Kidney (tissue), 13 donors: ENCODE measurements at regions not wholly inside any gene's neighbourhood (a gene's known extent, or its start where the extent isn't known, plus 50 kb on each side); places are given as distances from the start of the nearest gene placed in this dataset.

ENCODE experiments used
- DNase-seq, 5 donors: peaks; one replicate each; pipeline ENCODE4 v3.0.0-alpha.2; 2013 to 2020
- FAIRE-seq: peaks from 2 replicates; lab custom pipeline; 2012; peaks lifted over from hg19 to GRCh38; lab: Jason Lieb, UNC
- H3K27ac ChIP-seq, 2 donors: one replicate each; pipeline ENCODE4 v1.7.0; 2013; ENCODE audit warnings: low read depth in 2 of 2, low read length in 2 of 2, inconsistent platforms in 1 of 2
- H3K27me3 ChIP-seq: one replicate; pipeline ENCODE4 v1.7.1; 2013; ENCODE audit warnings: low read length, inconsistent platforms; ENCODE audit not compliant: control insufficient read depth, insufficient read depth
- H3K36me3 ChIP-seq, 3 donors: one replicate each; pipeline versions ENCODE4 v1.7.0 to v1.7.1; 2013; ENCODE audit warnings: low read length in 3 of 3, control low read depth in 1 of 3, inconsistent platforms in 1 of 3; ENCODE audit not compliant: insufficient read depth in 3 of 3, control insufficient read depth in 2 of 3
- H3K4me1 ChIP-seq, 3 donors: one replicate each; pipeline versions ENCODE4 v1.7.0 to v1.7.1; 2013; ENCODE audit warnings: low read length in 3 of 3, inconsistent platforms in 1 of 3, low read depth in 1 of 3; ENCODE audit not compliant: control insufficient read depth in 2 of 3, insufficient read depth in 2 of 3
- H3K4me3 ChIP-seq, 3 donors: one replicate each; pipeline versions ENCODE4 v1.7.0 to v1.8.1; 2013; ENCODE audit warnings: low read length in 3 of 3, control low read depth in 1 of 3, inconsistent platforms in 1 of 3
- H3K9ac ChIP-seq, 3 donors: one replicate each; pipeline versions ENCODE4 v1.7.0 to v1.7.1; 2013; ENCODE audit warnings: low read length in 3 of 3, control low read depth in 1 of 3, inconsistent platforms in 1 of 3
- H3K9me3 ChIP-seq, 3 donors: one replicate each; pipeline versions ENCODE4 v1.7.0 to v1.7.1; 2013; ENCODE audit warnings: low read length in 3 of 3, control low read depth in 1 of 3, inconsistent platforms in 1 of 3; ENCODE audit not compliant: control insufficient read depth in 2 of 3, insufficient read depth in 1 of 3
- CTCF ChIP-seq: IDR thresholded peaks from 3 replicates; pipeline ENCODE4 v1.5.1; 2012; ENCODE audit warnings: mild to moderate bottlenecking, moderate library complexity, borderline replicate concordance; ENCODE audit not compliant: insufficient read depth; ENCODE audit errors: extremely low read depth
- intact Hi-C: fragments of 100-400 bp; cut with DNase I; formaldehyde crosslinking; loops from one replicate; pipeline ENCODE4 v1.11.1; 2022
- donor health status: control.
- donor health status: control.
- donor health status: control.
- donor health status: control.
- donor health status: control.
- donor health status: DM: yes; HTN: yes; CAD: no.
- donor health status: Normal renal cell carcinoma (clear cell type).

GRCh38 chr7:8998762-8999161 is 565.4 kb downstream of the NXPH1 start:
- DNase-seq (no peak), FAIRE-seq (no peak)
- H3K9ac ChIP-seq, result no peak overlapping the region
- H3K4me3 ChIP-seq, result no peak overlapping the region
- intact Hi-C loops, result no loop called here
- no peaks in the 10 kb centered on the region for H3K36me3 ChIP-seq
- H3K27ac ChIP-seq, result no peak overlapping the region
- H3K4me1 ChIP-seq, result no peaks in the 10 kb centered on the region
- no peaks in the 10 kb centered on the region for H3K27me3 ChIP-seq
- TF ChIP-seq CTCF, result no peak
- no peaks in the 10 kb centered on the region for H3K9me3 ChIP-seq

GRCh38 chr7:9013940-9014339 is 580.5 kb downstream of the NXPH1 start:
- no peak for FAIRE-seq
- Histone ChIP-seq H3K27ac (no peak overlapping the region), H3K36me3 (no peaks in the 10 kb centered on the region), H3K4me3 (no peak overlapping the region), H3K9me3 (peaks cover 0 to 4% (median 0%) of the 10 kb centered on the region in 3 donors), H3K9ac (no peak overlapping the region), H3K4me1 (no peaks in the 10 kb centered on the region), H3K27me3 (no peaks in the 10 kb centered on the region)
- DNase-seq, result no peak
- TF ChIP-seq CTCF, result no peak
- intact Hi-C loops, result no loop called here

DNA sequence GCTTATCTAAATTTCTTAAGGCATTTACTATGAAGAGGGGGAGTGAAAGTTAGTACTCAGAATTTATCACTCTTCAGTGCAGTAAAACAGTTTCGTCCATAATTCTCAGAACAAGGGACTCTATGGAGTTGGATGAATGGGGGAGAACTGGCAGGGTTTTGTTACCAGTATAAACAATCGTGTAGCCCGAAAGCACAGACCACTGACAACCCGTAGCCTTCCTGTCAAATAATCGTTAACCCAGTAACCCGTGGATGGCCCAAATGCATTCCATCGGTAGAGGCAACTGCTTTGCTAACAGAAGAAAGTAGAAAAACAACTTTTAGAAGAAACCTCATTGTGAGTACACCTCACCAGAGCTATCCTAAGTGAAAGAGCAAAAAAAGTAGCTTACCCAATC is 583.9 kb downstream of the NXPH1 start:
- no peak overlapping the region for H3K27ac ChIP-seq
- H3K36me3 ChIP-seq, result no peaks in the 10 kb centered on the region
- H3K4me3 ChIP-seq, result no peak overlapping the region
- H3K9ac ChIP-seq, result no peak overlapping the region
- H3K27me3 ChIP-seq, result no peaks in the 10 kb centered on the region
- FAIRE-seq, result no peak
- no peak for TF ChIP-seq CTCF
- intact Hi-C loops, result no loop called here
- DNase-seq, result peak in 4 of 5 donors; percentile 64 to 94 (median 86)
- no peaks in the 10 kb centered on the region for H3K9me3 ChIP-seq
- H3K4me1 ChIP-seq, result no peaks in the 10 kb centered on the region

GRCh38 chr7:9022456-9022855 is 589.0 kb downstream of the NXPH1 start:
- FAIRE-seq, result no peak
- DNase-seq, result peak in 2 of 5 donors; percentile 16 to 34
- Histone ChIP-seq H3K27me3 (no peaks in the 10 kb centered on the region), H3K4me1 (no peaks in the 10 kb centered on the region), H3K9ac (no peak overlapping the region), H3K27ac (no peak overlapping the region), H3K36me3 (no peaks in the 10 kb centered on the region), H3K4me3 (no peak overlapping the region), H3K9me3 (no peaks in the 10 kb centered on the region)
- no peak for TF ChIP-seq CTCF
- intact Hi-C loops, result no loop called here
